Bronchial epithelial cell (primary cell): ENCODE measurements at regions not wholly inside any gene's neighbourhood (a gene's known extent, or its start where the extent isn't known, plus 50 kb on each side); places are given as distances from the start of the nearest gene placed in this dataset.

Source experiments
- DNase-seq: peaks from one replicate; pipeline ENCODE4 v3.0.0-alpha.2; 2010; ENCODE audit warnings: low read depth
- FAIRE-seq: peaks from 2 replicates; lab custom pipeline; 2011; peaks lifted over from hg19 to GRCh38; lab: Jason Lieb, UNC
- H3K27me3 ChIP-seq: 2 replicates; pipeline ENCODE4 v1.5.1; 2011; ENCODE audit warnings: low read length; ENCODE audit not compliant: control insufficient read depth, insufficient read depth
- H3K36me3 ChIP-seq: 2 replicates; pipeline ENCODE4 v1.5.1; 2011; ENCODE audit warnings: low read length; ENCODE audit not compliant: control insufficient read depth, insufficient read depth
- H3K4me3 ChIP-seq: 2 replicates; pipeline ENCODE4 v1.5.1; 2011; ENCODE audit warnings: mild to moderate bottlenecking, low read depth, low read length, control low read depth
- CTCF ChIP-seq: IDR thresholded peaks from 2 replicates; pipeline ENCODE4 v1.5.1; 2011; ENCODE audit warnings: mild to moderate bottlenecking, moderate library complexity, low read length, control low read depth, inconsistent platforms; ENCODE audit not compliant: insufficient read depth, severe bottlenecking

- H3K36me3 ChIP-seq: no peaks in the 10 kb centered on the region
- FAIRE-seq: no peak
- no peak overlapping the region for H3K4me3 ChIP-seq
- TF ChIP-seq CTCF: no peak
- no peak for DNase-seq
- H3K27me3 ChIP-seq: no peaks in the 10 kb centered on the region
These were observed 78.8 kb downstream of the RPS12 start for GRCh38 chr6:132892929-132893771.

GRCh38 chr6:132893772-132894490 is 79.6 kb downstream of the RPS12 start:
- Histone ChIP-seq H3K36me3 (no peaks in the 10 kb centered on the region), H3K27me3 (no peaks in the 10 kb centered on the region), H3K4me3 (no peak overlapping the region)
- no peak for FAIRE-seq
- TF ChIP-seq CTCF: no peak
- no peak for DNase-seq

GRCh38 chr6:132898376-132898775 is 84.0 kb downstream of the RPS12 start:
- no peaks in the 10 kb centered on the region for H3K27me3 ChIP-seq
- DNase-seq: no peak
- H3K4me3 ChIP-seq: no peak overlapping the region
- H3K36me3 ChIP-seq: no peaks in the 10 kb centered on the region
- FAIRE-seq: no peak
- no peak for TF ChIP-seq CTCF

GRCh38 chr6:132900849-132901248 is 86.5 kb downstream of the RPS12 start:
- no peak overlapping the region for H3K4me3 ChIP-seq
- H3K36me3 ChIP-seq: no peaks in the 10 kb centered on the region
- no peaks in the 10 kb centered on the region for H3K27me3 ChIP-seq
- no peak for TF ChIP-seq CTCF
- no peak for FAIRE-seq
- DNase-seq: no peak

- no peaks in the 10 kb centered on the region for H3K36me3 ChIP-seq
- no peak for DNase-seq
- H3K4me3 ChIP-seq: no peak overlapping the region
- H3K27me3 ChIP-seq: no peaks in the 10 kb centered on the region
- no peak for FAIRE-seq
- TF ChIP-seq CTCF: no peak
These were observed 88.5 kb downstream of the RPS12 start for GRCh38 chr6:132902901-132903300.
